HG02970 (cell line): ENCODE measurements at regions not wholly inside any gene's neighbourhood (a gene's known extent, or its start where the extent isn't known, plus 50 kb on each side); places are given as distances from the start of the nearest gene placed in this dataset.
"Not testable (repeated sequence)": the region's sequence is repeated elsewhere in the genome, so short reads cannot be mapped to it uniquely, and the experiment has no call there.

Experiments used
- ATAC-seq: cut with Tn5 transposase; IDR thresholded peaks from one replicate; pipeline ENCODE4 v1.9.1; 2021; ENCODE audit warnings: mild to moderate bottlenecking, moderate library complexity, moderate number of reproducible peaks; ENCODE audit not compliant: unreplicated experiment, low FRiP score

DNA sequence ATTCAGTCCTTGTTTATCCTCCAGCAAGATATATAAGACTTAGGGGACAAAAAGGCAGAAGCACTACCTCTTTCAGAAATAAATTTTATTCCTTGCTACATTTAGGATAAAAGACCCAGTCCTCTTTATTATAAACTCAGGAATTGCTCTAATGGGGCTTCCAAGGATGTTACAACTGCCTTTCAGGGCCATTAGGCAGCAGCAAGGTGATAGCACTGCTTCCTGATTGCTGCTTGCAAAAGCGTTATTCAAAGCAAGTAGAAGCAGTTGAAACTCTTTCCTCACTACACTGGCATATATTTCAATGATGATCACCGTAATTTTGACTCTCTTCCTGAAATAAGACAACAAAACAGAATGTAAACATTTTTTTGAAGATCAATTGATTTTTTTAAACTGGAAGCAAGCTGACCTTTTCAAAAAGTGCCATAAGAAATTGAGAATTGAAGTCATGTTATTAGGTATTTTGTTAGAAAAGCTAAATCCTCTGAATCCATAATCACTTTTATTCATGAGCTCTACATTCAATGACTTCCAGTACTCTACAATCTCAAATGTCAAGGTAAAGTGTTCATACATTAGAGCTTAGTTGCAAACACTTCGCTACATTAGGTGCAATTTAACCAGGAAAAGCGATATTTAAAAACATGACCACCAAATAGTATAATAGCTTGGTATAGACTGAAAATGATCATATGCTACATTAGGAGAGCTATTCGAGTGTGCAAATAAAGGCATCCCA is 233.4 kb upstream of the SYT10 start:
- ATAC-seq, result no peak

DNA sequence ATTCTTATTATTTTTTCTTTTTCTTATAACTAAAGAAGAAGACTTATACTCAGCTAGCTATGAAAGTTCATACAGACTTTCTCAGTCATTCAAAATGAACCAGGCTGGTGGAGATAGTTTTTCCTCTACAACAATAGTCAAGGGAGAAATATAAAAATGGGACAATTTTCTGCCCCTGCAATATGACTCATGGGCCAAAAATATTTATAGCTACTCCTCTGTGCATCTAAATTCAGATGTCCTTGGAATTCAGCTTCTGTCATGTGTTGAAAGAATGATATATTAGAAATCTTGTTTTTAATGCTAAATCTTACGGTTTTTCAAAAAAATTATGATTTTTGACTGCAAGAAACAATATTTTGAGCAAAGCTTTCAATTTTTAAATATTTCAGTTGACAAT is 237.2 kb upstream of the SYT10 start:
- no peak for ATAC-seq

DNA sequence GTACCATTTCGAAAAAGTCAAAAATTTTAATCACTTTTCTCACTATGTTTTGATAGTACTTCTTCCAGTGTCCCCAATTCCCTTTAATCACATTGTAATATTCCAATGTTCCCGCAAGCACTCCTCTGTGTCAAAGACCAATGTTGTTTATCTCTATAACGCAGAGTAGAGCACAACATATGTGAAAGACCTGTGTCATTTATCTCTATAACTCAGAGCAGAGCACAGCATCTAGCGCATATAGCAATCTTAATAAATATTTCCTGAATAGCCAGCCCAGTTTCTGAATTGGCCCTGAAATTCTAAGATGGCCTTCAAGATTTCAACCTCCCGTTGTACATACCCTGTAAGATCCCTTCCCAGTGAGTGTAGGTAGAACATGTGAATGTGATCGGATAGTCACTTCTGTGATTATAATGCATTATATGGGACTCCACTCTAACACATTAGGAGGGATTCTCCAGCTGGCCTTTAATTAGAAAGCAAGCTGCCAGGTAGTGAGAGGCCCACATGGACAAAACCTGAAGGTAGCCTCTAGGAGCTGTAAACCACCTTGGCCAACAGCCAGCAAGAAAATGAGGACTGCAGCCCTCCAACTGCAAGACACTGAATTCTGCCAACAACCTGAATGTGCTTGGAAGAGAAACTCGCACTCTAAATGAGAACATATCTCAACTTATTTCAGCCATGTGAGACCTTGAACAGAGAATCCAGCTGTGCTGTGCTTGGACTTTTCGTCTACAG is 238.8 kb upstream of the SYT10 start:
- no peak for ATAC-seq

DNA sequence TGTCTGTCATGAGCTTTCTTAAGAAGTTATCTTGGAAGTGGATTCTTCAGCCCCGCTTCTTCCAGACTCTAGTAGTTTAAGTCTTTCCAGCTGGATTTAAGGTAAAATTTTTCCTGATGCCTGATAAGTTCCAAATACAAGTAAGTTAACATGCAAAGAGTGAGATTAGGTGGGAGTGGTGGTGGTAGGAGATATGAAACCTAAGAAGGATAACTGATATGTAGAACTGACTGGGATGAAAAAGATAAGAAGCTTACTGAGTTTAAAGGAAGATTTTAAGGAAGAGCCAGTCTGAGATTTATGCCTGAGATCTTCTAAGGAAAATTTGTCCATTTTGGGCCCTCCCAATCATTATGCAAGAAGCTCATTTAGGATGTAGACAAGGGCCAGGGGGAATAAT is 250.9 kb upstream of the SYT10 start:
- no peak for ATAC-seq

DNA sequence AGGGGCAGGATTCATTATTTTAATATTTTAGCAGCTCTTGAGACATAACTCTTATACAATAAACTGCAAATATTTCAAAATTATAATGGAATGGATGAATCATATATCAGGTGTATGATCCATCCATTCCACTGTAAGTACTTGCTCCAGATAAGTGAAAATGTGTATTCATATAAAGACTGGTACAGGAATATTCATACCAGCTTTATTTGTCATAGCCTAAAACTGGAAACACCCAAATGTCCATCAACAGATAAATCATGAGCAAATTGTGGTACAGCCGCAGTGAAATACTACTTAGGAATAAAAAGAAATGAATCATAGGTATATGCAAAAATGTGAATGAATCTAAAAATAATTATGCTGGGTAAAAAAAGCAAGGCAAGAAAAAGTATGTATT is 263.6 kb upstream of the SYT10 start:
- ATAC-seq, result no peak

DNA sequence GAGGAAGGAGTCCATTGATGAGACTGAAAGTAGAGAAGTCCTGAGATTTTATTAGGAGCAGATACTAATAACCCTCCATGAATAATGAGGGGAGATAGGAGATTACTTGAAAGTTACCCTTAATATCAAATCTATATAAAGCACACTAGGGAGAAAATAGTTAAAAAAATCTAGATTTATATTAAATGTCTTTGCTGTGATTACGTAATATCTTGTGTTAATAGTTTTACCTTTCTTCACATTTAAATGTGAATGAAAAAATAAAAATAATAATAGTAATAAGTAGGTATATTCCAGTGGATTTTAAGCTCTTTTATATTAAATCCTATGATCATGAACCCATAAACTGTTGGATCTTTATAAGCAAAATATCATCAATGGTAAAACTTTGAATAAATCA is 267.3 kb upstream of the SYT10 start:
- no peak for ATAC-seq

DNA sequence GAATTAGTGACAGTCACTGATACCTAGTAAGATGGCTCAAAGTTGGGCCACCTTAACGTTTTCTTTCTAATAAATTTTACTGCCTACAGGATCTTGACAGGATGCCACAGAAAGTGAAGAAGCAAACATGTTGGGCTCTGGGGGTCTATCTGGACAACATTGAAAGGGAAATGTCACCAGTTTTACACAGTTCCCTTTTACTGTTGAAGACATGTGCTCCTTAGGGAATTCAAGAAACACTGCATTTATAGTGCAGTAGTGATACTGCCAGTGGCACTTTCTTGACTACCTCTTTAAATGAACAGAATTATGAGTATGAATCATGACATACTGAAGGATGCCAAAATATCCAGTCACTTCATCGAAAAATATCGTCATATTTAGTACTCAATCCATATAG is 269.3 kb upstream of the SYT10 start:
- no peak for ATAC-seq

DNA sequence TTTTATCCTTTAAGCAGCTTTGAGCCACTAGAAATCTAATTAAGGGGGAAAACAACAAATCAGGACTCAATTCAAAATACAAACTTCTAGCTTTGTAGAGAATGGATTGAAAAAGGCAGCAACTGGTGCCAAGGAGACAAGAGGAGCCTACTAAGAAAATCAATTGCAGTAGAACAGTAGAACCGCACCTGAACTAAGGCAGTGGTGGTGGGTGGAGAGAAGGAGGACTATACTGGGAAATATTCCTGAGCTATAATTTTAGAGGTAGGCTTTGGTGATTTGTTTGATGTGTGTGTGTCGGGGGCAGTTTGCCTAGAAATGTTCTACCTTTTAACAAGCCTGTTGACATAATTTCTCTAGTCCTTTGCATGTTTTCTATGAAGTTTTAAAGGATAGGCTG is 270.9 kb upstream of the SYT10 start:
- ATAC-seq, result no peak

DNA sequence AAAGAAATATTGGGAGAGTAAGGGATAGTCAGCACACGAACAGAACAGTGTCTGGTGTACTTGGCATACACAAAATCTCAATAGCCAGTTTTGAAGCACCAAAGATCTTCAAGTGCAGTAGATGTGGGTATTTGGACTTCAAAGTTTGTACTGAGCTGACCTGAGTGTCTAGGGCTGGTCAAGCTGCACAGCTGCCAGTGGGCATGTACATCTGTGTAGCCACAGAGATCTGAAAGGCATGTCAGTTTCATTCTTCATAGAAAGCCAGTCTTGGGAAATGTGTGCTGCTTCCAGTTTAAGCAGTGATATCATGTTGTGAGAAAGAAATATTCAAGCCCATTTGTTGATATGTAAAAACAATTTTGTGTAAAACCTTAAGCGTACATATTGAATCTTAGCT is 279.0 kb upstream of the SYT10 start:
- ATAC-seq, result no peak

DNA sequence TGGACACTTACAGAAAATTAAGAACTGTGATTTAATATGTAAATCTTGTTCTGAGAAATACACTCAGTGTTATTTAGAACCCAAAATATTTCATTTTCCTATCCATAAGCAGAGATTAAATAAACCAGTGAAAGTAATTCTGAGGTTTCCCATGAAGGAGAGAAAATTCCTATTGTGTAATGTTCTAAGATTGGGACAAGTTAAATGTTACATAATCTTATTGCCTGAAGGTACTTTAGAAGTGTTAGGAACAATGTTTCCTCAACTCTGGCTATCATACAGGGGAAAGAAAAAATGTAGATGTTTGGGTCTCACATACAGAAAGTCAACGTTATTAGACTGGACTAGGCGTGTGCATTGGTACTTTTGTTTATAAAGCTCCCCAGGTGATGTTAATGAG is 281.9 kb upstream of the SYT10 start:
- ATAC-seq, result no peak

DNA sequence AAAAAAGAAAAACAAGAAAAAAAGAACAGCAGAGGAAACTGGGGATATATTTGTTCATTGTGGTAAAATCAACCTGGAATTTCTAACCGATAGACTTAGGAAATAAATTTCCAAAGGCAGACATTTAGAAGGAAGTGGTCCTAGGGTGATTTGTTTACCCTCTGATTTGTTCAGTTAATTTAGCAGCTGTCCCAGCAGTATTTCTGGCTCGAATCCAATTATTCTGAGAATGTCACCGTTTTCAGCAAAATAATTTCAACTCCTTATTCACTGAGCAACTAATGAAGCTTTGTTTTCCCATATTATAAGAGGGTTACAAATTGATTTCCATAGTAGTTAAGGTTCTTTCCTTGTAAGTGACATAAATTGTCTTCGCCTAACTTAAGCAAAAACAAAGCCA is 285.2 kb upstream of the SYT10 start:
- no peak for ATAC-seq

DNA sequence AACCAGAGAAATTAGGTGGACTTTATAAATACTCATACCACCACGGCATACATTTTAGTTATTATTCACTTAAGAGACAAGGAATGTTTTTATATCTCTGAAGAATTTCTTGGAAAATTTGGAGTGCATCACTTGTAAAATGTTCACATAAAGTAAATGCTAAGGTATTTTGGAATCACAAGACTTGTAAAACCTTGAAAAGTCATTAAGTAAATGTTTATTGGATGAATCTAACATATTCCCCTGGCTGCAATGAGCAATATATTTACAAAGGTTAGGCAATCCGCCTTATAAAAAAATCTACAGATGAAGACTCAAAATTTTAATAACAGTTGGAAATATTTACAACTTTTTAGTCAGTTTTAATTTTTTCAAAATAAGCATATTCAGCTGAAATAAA is 287.4 kb upstream of the ALG10 start:
- ATAC-seq, result no peak

DNA sequence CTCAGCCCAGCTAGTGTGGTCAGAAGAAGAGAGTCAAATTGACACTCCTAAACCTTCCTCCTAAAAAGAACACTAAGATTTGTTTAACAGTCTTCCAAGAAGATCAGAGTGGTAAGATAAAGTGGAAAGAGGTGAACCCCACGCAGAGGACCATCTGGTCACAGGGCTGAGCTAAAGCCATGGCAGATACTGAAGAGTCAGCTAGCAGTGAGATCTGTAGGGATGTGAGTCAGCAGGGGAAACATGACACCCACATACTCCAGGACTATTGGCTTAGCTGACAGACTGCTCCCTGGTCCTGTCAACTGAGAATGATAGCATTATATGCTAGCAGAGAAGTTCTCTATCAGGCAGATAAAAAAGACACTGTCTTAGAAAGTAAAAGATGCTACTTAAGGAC is 269.4 kb upstream of the ALG10 start:
- no peak for ATAC-seq

DNA sequence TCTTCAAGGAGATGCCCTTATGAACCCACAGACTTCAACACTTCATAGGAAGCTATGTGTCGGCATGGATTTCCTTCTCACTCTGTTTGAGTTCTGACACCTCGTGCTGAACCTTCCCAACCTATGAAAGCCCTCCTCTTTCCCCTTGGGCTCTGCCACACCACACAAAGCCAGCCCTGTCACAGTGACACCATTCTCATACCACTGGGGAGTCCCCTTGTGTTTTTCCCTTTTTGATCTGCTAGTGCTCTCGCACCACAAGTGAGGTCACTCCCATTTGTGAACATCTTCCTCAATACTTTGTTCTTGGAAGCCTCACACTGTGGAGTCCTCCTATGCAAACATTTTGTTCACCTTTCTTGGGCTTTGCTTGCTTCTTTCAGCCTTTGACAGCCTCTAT is 264.6 kb upstream of the ALG10 start:
- ATAC-seq, result no peak

DNA sequence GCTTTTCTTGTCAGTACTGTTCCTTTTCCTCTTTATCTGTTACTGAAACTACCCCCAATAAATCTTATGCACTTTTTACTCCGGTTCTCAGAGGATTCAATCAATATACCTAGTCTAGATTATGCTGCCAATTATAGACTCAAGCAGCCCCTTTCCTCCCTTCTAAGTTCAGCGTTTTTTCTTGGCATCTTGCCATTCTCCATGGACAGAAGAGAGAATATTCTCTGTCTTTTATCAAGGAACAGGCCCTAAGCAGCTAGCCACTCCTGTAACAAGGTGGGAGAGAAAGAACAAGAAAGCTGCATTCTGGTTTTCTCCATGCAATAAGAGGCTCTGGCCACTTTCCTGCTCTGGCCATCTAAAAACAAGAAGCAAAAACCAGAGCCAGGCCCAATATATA is 263.0 kb upstream of the ALG10 start:
- no peak for ATAC-seq

DNA sequence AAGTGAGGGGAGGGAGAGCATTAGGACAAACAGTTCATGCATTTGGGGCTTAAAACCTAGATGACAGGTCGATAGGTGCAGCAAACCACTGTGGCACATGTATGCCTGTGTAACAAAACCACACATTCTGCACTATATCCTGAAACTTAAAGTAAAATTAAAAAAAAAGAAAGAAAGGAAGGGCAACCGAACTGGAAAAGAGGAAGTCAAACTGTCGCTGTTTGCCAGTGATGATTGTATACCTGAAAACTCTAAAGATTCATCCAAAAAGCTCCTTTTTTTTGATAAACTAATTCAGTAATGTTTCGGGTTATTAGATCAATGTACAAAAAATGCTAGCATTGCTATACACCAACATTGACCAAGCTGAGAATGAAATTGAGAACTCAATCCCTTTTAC is 259.0 kb upstream of the ALG10 start:
- no peak for ATAC-seq

DNA sequence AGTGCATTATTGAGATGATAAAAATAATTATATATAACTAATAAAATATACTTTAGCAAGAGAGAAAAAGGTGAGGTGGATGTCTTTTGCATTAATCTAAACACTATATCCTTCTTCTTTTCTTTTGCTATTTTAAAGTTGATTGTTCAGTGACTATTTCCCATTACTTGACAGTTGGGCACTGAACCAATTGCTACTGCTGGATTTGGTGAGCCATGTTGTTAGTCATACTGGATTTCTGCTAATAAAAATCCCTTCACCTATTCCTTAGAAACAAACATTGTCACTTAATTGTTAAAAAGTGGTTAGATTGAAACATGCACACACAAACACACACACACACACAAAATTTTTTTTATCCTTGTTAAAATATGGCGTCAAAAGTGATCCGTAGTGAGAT is 251.6 kb upstream of the ALG10 start:
- ATAC-seq, result no peak

DNA sequence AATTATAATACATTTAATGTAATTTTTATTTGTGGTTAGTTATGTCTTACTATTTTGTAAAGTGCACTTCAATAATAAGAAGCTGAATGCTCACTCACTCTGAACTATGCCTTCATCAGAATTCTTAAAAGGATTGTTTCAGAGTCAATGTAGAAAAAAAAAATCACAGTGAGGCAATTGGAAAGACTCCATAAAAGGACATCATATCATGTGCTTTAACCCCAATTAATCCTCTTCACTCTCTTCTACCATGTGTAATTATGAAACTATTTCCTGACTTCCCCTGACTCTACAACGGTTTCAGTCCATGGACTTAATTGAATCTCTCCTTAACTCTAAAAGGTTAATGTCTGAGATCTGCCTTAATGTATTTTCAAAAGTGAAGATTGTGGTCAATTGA is 250.4 kb upstream of the ALG10 start:
- no peak for ATAC-seq

DNA sequence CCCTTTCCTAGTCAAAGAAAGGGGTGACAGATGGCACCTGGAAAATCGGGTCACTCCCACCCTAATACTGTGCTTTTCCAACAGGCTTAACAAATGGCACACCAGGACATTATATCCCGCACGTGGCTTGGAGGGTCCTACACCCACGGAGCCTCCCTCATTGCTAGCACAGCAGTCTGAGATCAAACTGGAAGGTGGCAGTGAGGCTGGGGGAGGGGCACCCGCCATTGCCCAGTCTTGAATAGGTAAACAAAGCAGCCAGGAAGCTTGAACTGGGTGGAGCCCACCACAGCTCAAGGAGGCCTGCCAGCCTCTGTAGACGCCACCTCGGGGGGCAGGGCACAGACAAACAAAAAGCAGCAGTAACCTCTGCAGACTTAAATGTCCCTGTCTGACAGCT is 249.2 kb upstream of the ALG10 start:
- ATAC-seq, result not testable (repeated sequence)

DNA sequence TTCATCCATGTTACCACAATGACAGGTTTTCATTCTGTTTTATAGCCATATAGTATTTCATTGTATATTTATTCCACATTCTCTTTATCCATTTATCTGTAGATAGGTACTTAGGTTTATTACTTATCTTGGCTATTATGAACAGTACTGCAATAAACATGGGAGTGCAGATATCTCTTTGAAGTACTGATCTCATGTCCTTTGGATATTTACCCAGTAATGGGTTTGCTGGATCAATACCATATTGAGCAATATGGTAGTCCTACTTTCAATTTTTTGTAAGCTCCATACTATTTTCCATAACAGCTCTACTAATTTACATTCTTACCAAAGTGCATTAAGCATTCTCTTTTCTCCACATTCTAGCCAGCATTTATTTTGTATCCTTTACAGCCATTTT is 235.8 kb upstream of the ALG10 start:
- ATAC-seq, result no peak

DNA sequence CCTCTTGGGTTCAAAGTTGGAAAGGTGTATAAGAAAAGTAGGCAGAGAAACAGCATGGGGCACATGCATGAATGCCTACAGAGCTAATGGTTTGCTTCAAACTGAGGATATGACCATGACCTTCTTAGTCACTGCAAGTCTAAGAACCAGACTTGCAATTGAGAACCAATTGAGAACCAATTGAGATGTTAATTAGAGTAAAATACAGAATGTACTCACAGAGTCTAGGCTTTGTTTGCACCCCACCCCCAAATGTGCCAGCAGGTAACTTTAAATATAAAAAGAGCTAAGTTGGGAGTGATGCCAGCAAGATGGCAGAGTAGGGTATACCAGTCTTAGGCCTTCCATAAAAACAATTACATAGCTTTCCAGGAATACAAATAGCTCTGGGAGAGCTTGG is 227.3 kb upstream of the ALG10 start:
- ATAC-seq, result no peak

DNA sequence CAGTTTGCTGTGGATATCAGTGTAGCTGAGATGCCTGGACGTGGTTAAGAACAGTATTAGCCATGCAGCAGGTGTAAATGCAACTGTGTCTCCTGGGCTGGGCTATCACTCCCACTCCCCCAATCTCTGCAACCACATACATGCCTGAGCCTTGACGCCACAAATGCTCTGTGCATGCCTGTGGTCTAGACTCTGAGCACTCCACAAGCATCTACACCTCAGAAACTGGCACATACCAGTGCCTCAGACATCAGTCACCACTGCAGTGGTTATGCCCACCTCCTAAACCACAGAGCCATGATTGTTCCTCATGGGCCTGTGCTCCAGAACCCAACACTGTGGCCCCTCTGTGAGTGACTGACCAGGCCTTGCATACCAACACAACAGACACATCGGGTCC is 226.8 kb upstream of the ALG10 start:
- ATAC-seq, result no peak
